GM18507 (cell line): ENCODE measurements at regions not wholly inside any gene's neighbourhood (a gene's known extent, or its start where the extent isn't known, plus 50 kb on each side); places are given as distances from the start of the nearest gene placed in this dataset.
"Not testable (repeated sequence)": the region's sequence is repeated elsewhere in the genome, so short reads cannot be mapped to it uniquely, and the experiment has no call there.

Experiments
- DNase-seq: peaks from one replicate; pipeline ENCODE4 v3.0.0; 2011; ENCODE audit warnings: low read depth; ENCODE audit not compliant: insufficient read length; ENCODE audit errors: extremely low spot score
- FAIRE-seq: peaks from 2 replicates; lab custom pipeline; 2011; peaks lifted over from hg19 to GRCh38; lab: Jason Lieb, UNC

DNA sequence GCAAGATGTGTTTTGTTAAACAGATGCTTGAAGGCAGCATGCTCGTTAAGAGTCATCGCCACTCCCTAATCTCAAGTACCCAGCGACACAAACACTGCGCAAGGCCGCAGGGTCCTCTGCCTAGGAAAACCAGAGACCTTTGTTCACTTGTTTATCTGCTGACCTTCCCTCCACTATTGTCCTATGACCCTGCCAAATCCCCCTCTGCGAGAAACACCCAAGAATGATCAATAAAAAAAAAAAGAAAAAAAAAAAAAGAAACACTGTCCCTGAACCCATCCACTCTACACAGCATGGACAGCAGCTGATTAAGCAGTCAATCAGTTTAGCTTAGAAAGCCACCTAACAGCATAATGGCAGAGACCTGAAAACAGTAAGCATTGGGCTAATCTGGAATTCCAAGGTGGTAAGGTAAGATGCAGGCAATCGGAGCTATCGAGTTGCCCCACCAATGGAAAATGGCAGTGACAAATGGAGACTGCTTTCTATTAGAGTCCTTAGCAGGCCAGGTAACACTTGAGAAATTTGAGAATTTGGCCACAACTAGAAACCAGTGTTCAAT, 89.9 kb upstream of the FOXN3 start:
- not testable (repeated sequence) for DNase-seq, FAIRE-seq

DNA sequence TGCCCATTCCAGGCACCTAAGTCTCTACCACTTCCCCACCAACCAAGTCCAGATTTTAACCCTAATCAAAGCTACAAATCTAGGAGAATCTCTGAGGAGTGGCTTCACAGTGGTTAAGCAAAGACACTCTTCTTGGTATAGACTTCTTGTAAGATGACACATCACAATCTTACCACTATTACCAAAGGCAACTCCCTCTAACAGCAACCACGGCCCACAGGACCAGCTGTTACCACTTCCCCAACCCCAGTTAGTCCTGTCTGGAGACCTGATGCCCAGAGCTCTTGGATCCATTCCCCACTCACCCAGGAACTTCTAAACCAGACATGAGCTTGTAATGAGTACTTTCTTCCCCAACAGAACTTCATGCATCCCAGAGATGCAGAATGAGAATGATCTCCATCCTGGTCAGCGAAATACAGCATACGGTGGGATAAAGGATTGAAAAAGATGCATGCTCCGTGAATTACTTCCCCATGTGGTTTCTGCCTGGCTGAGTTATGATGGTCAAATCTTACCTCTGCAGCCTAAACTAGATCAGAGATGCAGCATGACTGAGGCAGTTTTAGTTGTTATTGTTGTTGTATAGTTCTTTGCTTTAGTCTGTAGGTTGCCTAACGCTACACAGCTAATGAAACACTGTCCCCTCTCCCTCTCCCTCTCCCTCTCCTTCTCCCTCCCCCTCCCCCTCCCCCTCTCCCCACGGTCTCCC, 87.7 kb upstream of the FOXN3 start:
- FAIRE-seq (no peak), DNase-seq (no peak)

DNA sequence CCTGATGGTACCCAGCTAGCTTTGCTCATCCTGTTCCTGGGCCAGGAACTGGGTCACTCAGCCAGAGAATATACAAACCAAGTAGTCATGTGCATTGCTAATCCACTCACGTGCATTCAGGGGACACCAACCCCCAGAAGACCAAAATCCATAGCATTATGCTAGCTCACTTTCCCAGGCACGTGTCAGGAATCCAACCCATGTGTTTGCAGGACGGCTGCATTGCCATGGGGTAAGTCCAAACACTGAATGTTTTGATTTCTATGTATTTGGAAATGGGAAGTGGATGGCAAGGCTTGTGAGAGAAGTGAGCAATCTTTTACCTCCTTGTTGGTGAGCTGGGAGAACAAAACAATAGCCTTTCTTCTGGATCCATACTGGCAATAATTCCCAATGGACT, 87.1 kb upstream of the FOXN3 start:
- DNase-seq, result no peak
- FAIRE-seq, result no peak

DNA sequence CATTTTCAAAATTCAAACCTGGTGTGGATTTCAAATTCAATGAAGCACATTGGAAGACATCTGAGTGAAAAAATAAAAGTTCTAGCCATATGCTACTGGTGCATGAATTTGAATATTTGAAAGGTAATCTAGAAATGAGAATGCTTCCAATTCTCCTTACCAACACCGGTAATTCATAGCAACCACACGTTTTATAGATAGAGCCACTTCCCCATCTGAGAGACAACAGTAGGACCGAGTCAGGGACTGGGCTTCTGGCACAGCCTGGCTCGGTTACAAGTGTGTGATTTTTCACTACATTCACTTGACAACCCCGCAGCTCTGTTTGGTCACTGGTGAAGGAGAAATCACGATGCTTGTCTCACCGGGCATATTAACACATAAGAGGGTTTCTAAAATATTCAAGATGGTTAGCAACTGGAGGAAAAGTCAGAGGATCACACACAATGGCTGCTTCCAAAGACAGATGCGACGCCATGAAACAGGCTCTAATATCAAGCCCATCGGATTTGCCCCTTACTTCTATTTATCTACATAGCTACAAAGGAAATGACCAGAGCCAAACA, 86.5 kb upstream of the FOXN3 start:
- no peak for FAIRE-seq
- DNase-seq, result peak; percentile 12

- FAIRE-seq, result no peak
- no peak for DNase-seq
These were observed 85.9 kb upstream of the FOXN3 start for GRCh38 chr14:89502966-89503365.

DNA sequence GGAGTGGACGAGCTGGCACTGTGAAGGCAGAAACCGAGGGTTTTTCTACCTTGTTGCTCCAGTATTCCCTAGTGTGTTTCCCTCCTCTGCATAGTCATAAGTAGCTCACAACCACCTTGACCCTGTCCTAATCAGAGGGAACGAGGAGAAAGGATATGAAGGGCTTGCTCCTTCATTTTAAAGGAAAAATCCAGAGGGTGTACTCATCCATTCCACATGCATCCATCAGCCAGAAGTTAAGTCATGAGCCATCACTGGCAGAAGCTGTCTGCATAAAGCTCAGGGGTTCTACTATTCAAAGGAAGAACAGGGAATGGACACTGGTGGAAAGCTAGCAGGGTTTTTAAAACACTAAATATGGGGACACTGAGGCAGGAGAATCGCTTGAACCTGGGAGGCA, 84.3 kb upstream of the FOXN3 start:
- FAIRE-seq (no peak), DNase-seq (no peak)

DNA sequence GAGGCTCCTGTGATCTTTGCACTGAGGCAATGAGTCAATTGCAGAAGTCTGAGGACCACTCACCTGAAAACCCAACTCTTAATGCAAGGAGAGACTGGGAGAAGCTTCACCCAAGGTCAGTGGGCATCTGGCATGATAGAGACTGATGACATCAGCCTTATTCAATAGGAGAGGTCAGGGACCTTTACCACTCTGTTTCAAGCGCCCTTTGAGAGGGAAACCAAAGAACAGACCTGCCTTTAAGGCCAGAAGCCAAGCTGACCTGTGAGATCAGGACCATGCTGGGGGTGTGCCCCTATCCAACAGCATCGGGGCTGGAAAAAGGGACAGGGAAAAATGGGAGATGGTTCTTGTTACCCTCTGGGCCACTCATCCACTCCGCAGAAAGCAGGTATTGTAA, 83.3 kb upstream of the FOXN3 start:
- FAIRE-seq, result no peak
- DNase-seq, result no peak

DNA sequence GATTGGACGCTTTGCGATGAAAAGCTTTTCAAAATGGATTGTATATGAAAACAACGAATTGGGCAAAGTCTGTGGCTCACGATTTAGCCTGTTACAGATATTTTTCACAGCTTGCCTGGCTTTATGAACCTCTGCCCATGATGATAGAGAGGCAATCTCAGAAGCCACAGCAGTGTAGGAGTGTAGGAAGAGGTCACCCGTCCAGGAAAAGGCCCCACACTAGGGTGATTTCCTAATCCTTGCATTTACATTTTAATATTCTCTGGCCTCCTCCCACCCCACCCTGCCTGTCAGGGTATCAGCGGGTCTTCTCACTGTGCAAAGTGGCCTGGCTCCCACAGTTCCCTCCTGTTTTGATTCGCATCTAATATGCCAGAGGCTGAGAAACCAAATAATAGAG, 81.8 kb upstream of the FOXN3 start:
- FAIRE-seq (no peak), DNase-seq (no peak)

GRCh38 chr14:89495718-89496117, 78.7 kb upstream of the FOXN3 start:
- FAIRE-seq, result no peak
- no peak for DNase-seq

- DNase-seq (peak; percentile 20), FAIRE-seq (no peak)
These were observed 77.0 kb upstream of the FOXN3 start for GRCh38 chr14:89493877-89494634.

DNA sequence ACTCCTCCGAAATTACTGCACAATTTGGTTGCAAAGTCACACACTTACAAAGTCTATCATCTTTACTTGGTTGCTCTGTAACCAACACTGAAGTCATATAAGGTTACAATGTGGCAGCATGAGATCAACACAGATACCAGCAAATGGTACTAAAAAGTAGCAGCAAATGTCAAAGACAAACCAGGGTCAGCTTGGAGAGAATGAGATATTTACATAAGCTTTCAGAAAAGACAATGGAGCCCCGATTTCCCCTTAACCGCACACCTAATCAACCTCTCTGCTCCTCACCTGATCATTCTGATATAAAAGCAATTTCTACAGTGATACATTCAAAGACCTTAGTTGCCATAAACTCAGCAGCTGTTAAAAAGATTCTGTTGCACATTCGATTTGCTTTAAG, 76.4 kb upstream of the FOXN3 start:
- FAIRE-seq (no peak), DNase-seq (no peak)

DNA sequence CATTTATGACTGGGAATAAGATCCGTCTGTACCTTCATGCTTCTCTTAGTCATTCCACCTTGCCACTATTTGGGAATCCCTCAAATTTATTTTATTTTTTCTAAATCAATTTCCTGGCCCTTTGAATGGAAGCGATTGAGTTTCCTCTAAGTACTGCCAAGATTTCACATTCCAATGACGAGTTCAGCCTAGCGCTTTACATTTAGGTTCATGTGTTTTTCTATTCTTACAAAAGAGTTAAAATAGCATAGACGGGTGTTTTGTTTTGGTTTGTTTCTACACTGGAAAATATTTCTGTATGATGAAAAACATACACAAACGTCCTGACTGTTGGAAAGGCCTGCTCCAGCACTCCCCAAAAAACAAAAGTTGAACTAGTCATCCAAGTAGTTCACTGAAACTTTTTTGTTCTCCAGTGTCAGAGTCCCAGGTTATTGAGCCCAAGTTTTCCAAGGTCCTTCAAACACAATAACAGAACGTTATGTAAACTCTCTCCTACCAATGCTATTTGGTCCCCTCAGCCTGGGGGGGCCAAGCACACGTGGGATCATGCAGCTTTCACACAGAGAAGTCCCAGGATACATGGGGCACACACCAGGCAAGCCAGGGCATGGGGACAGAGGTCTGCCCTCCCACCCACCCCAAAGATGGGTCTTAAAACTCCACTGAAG, 74.8 kb upstream of the FOXN3 start:
- DNase-seq (no peak), FAIRE-seq (no peak)

GRCh38 chr14:89490466-89490865, 73.4 kb upstream of the FOXN3 start:
- FAIRE-seq (no peak), DNase-seq (no peak)

DNA sequence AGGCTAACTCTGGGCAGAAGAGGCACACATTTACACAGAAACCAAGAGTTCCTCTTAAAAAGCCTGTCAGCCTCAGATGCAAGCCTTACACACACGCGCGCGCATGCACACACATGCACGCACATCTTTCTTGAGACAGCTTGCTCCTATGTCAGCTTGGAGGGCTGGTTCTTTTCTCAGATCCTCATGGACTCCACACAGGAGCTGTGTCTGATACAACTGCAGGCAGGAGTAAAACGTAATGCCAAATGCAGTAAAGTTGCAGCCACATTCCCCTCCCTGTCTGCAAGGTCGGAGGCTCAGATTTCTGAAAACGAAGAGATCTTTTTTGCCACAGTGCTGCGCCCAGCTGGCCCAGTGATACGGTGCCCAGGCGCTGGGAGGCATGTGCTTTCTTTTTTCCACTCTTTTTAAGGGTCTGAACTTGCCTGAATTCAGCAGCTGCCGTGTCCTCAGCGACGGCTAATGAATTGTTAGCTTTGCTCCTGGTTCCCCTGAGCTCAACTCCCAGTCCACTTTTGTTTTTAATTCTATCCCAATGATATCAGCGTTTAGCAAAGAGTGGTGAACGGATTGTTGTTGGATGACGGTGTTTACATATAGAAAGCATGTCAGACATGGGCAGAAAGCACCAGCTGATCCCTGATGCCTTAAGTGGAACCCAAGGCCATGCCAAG, 72.9 kb upstream of the FOXN3 start:
- no peak for DNase-seq
- FAIRE-seq, result no peak

GRCh38 chr14:89486961-89487360, 69.9 kb upstream of the FOXN3 start:
- FAIRE-seq (no peak), DNase-seq (no peak)

DNA sequence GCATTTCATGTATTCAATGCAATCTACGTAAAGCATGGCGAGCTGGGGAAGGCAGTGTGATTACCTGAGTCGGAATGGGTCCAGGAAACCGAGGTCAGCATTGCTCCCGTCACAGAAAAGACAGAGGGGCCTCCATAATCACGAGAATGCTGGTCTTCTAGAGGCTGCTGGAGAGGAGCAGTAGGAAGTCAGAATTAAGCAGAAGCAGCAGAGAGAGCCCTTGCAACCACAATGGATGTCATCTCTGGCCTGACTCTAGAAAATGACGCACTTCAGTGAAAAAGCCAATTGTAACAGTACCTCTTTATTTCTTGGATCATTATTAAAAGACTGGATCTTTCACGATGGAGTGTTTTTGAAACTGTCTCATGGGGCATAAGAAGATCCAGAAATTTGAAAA, 69.5 kb upstream of the FOXN3 start:
- FAIRE-seq (no peak), DNase-seq (no peak)

- no peak for DNase-seq
- no peak for FAIRE-seq
These were observed 68.2 kb upstream of the FOXN3 start for GRCh38 chr14:89485264-89485663.

- DNase-seq, result no peak
- no peak for FAIRE-seq
These were observed 67.2 kb upstream of the FOXN3 start for GRCh38 chr14:89484051-89484844.

GRCh38 chr14:89481196-89481595, 64.2 kb upstream of the FOXN3 start:
- DNase-seq, result no peak
- FAIRE-seq, result no peak
